Skin epidermis (tissue), 12 donors: ENCODE measurements at regions not wholly inside any gene's neighbourhood (a gene's known extent, or its start where the extent isn't known, plus 50 kb on each side); places are given as distances from the start of the nearest gene placed in this dataset.
"Not testable (repeated sequence)": the region's sequence is repeated elsewhere in the genome, so short reads cannot be mapped to it uniquely, and the experiment has no call there.

Source experiments
- H3K27ac ChIP-seq, 21 experiments: fragments of 200-600 bp; sonication (generic) in 11 of 21; one replicate each; pipeline ENCODE4 v1.5.0; 2020; ENCODE audit warnings: mild to moderate bottlenecking in 3 of 21, inconsistent platforms in 2 of 21, moderate library complexity in 2 of 21
- H3K4me3 ChIP-seq, 7 experiments: fragments of 200-600 bp; sonication (generic) in 2 of 7; one replicate each; pipeline ENCODE4 v1.5.0; 2020; ENCODE audit warnings: inconsistent platforms in 2 of 7, mild to moderate bottlenecking in 2 of 7, moderate library complexity in 1 of 7

DNA sequence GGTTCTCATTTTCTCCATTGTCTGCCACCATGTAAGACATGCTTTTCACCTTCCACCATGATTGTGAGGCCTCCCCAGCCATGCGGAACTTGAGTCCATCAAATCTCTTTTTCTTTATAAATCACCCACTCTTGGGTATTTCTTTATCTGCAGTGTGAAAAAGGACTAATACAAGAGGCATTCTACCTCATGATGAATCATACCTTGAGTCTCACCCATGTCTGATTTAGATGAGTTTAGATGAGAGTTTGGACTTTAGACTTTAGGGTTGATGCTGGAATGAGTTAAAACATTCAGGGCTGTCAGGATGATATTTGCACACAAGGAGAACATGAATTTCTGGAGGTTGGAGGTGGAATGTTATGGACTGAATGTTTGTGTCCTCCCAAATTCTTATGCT, 545.6 kb downstream of the C6orf118 start:
- Histone ChIP-seq H3K27ac (no peak overlapping the region), H3K4me3 (no peak overlapping the region)

DNA sequence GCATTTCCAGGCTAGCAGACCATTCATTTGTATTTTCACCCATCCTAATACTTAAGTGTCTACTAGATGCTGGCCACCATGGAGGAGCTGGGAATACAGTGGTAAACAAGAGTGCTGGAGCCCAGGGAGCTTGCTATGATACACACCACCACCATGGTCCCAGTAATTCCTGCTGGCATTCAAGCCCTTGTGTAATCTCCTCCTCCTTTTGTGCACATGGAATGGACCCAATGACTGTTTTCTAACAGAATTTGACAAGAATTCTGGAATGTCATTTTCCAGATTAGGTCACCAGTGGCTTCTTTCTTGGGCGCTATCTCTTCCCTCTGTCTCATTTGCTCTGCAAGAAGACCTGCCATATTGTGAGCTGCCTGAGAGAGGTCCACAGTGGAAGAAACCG, 552.0 kb downstream of the C6orf118 start:
- Histone ChIP-seq H3K27ac (no peak overlapping the region), H3K4me3 (no peak overlapping the region)

DNA sequence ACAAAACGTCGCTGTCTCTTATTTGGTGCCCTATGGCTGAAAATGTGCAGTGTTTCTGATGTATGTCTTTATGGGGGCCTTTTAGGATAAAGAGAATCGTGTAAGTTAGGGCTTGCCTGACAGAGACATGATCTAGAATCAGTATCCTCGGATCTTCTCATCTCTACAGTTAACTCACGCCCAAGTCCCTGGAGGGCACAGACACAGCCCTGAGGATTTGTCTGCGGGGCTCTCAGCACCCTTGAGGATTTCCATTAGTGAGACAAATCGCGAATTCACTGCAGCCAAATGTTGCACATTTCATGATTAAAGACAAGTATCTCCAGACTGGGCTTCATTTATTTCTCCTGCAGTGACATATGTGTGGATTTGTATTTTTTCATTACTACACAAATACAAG, 552.7 kb downstream of the C6orf118 start:
- Histone ChIP-seq H3K4me3 (no peak overlapping the region), H3K27ac (no peak overlapping the region)

DNA sequence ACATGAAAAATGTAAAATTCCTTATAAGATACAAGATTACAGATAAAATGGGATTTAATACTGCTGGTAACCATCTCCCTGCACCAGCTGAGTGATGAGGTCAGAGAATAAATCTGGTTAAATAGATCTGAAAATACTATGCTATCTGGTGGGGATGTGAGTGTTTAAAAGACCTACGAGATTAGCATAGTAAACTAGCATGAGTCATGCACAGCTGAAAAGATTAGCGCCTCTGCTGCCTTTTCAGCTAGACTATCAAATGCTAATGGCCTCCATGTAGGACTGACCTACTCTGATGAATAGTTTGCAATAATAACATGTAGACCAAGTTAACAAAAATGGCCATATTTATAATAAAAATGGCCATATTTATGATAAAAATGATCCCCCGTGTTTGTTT, 553.3 kb downstream of the C6orf118 start:
- H3K27ac ChIP-seq, result no peak overlapping the region

DNA sequence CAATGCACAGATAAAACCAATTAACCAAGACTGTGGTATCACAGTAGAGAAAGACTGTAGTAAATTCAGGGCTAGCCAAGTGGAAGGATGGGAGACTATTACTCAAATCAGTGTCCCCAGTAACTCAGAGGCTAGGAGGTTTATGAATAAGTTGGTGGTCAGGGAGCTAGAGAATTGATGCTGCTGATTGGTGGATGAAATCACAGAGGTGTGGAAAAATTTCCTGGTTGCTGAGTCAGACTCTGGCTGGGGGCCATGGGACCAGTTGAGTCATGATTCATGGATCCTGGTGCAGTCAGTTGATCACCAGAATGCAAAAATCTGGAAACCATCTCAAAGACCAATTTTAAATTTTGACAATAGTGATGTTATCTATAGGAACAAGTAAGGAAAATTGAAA, 555.9 kb downstream of the C6orf118 start:
- H3K4me3 ChIP-seq, result no peak overlapping the region
- H3K27ac ChIP-seq, result no peak overlapping the region

More for the DNA sequence above, 553.3 kb downstream of the C6orf118 start:
- no peak overlapping the region for H3K4me3 ChIP-seq

DNA sequence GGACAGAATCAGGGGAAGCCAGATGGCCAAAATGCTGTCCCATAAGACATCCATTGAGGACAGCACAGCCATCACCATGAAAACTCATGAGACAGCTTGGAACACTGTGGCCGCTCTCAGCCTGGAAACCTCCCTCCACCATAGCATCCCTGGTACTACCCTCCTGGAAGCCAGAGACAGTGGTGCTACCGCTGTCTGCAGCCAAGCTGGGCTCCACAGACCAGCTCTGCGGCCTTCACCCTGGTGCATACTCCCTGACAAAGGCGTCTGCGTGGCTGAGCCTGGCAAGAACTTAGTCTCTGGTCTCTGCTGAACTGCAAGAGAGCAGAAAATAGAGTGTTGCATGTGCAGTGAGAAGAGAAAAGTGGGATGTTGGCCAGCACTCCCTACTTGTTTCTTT, 558.0 kb downstream of the C6orf118 start:
- Histone ChIP-seq H3K27ac (no peak overlapping the region), H3K4me3 (no peak overlapping the region)

DNA sequence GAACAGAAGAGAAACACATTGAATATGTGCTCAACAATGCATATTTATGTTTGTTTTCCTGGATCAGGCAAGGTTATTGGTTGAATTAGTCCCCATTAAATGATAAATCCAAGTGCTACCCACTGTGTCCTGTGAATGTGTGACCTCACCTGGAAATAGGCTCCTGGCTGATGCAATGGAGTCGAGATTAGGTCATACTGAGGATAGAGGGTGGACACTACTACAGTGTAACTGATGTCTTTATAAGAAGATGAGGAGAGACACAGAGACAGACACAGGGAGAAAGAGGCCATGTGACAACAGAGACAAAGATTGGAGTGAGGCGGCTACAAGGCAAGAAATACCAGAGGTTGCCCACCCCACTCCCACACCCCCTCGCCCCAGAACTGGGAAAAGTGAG, 559.3 kb downstream of the C6orf118 start:
- Histone ChIP-seq H3K4me3 (no peak overlapping the region), H3K27ac (no peak overlapping the region)

DNA sequence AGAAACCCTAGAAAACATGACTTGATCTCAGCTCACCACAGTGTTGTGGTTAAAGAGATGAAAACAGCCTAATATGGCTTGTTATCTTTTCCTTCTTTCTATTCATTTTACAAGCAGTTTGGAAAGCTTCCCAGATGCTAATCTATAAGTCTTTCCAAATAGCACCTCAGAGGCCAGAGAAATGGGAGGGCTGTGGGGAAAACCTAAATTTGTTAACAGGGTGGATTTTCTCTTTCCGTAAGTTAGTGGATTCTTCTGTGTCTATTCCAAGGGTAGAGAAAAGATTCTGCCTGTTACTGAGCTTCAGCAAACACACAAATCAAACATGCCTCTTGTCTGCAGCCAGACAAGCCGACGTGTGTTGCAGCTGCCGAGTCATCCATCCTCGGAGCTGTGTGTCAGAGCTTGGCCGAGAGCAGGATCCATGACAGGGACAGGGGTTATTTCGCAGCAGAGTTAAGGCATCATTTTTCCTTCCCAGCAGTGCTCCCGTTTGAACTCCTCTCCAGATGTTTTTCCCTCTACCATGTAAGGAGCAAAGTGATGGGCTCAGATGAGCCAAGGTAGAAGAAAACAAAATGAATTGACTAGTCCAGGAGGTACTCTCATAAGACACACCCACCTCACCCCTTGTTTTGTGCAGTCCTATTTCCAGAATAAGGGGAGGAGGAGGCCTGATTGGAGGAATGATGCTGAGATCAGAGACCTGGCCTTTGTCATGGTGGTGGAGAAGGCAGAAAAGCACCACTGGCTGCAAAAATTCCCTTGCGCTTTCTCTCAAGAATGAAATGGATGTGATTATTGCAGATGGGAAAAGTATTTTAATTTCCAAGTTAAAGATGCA, 560.0 kb downstream of the C6orf118 start:
- Histone ChIP-seq H3K27ac (no peak overlapping the region), H3K4me3 (no peak overlapping the region)

DNA sequence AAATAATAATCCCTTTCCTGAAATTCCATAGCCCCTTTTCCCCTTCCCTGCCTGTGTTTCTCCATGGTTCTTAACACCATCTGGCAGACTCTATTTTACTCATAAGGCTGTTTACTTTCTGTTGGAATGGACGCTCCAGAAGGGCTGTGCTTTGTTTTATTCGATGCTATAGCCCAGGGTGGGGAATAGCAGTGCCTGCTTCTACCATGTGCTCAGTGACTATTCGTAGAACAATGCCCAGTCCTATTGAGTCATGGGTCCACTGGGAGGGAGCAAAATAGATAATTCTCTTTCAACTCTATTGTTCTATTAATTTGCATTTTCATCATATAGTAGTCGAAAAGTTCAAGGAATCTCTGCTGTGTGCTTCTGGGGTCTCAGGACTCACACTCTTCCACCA, 565.1 kb downstream of the C6orf118 start:
- no peak overlapping the region for H3K4me3 ChIP-seq
- H3K27ac ChIP-seq, result no peak overlapping the region

DNA sequence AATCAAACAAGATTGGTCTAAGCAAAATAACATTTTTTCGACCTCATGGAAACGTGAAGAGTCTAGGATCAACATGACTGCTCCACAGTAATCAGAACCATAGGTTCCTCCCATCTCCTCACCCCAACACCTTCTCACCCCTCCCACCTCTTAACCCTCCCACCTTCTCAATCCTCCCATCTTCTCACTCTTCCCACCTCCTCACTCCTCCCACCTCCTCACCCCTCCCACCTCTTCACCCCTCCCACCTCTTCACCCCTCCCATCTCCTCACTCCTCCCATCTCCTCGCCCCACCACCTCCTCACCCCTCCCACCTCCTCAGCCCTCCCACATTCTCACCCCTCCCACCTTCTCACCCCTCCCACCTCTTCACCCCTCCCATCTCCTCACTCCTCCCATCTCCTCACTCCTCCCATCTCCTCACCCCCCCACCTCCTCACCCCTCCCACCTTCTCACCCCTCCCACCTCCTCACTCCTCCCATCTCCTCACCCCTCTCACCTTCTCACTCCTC, 567.4 kb downstream of the C6orf118 start:
- Histone ChIP-seq H3K4me3 (no peak overlapping the region), H3K27ac (no peak overlapping the region)

DNA sequence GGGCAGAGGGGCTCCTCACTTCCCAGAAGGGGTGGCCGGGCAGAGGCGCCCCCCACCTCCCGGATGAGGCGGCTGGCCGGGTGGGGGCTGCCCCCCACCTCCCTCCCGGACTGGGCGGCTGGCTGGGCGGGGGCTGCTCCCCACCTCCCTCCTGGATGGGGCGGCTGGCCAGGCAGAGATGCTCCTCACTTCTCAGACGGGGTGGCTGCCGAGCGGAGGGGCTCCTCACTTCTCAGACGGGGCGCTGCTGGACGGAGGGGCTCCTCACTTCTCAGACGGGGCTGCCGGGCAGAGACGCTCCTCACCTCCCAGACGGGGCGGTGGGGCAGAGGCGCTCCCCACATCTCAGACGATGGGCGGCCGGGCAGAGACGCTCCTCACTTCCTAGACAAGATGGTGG, 573.3 kb downstream of the C6orf118 start:
- not testable (repeated sequence) for H3K27ac ChIP-seq, H3K4me3 ChIP-seq

DNA sequence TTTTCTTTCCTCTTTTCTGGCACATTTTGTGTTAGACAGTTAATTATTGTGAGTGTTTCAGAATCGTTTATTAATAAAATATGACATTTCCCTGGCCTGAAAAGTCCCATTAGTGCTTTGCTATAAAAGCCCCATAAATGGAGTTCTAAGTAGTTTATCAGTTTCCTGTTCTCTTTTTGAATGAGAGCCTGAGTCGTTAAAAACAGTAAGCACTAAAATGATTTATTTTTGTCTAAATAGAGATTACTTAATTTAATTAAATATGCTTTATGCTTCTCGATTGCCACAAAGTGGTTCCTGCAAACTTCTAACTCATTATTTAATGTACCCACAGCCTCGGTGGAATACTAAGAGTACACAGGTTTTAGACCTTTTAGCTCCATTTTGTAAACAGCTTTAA, 577.9 kb downstream of the C6orf118 start:
- no peak overlapping the region for H3K27ac ChIP-seq
- H3K4me3 ChIP-seq, result no peak overlapping the region

DNA sequence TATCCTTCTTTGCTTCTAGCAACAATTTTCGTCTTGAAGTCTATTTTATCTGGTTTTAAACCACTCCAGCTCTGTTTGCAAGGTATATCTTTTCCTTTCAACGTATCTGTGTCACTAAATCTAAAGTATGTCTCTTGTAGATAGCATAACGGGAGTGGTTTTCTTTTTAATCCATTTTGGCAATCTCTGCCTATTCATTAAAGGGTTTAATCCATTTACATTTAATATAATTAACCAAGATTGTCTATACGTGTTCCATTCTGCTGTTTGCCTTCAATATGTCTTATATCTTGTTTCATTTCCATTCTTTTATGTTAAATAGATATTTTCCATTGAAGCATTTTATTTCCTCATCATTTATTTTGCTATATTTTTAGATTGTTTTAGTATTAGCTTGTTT, 587.9 kb downstream of the C6orf118 start:
- Histone ChIP-seq H3K4me3 (no peak overlapping the region), H3K27ac (no peak overlapping the region)

DNA sequence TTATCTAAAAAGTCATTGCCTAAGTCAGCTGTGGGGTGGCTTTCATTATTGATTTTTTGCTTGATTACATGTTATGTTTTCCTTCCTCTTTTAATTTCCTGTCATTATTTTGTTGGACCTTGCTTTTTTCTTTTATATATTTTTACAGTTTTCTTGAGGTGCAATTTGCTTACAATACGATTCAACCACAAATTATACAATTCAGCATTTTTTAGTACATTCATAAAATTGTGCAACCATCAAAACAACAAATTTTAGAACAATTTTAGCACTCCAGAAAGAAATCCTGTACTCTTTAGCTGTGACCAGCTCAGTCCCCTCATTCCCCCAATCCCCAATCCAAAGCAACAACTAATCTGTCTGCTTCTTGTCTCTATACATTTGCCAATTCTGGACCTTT, 608.9 kb downstream of the C6orf118 start:
- Histone ChIP-seq H3K4me3 (no peak overlapping the region), H3K27ac (no peak overlapping the region)

DNA sequence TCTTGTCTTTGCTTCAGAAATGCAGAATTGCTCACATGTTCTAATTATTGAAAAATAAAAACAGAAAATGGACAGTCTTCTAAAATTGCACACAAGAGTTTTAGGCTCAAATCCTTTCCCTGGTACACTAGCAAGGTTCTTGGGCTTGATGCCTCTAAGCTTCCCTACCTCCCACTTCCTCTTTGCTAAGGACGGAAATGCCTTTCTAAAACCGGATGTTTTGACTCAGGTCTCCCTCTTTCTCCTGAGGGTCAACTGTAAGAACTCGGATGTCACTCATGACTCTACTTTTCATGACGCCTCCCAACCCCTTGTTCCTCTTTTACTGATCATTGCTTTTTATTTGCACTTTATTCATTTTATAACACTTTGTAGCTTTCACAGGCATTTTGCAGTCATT, 613.5 kb downstream of the C6orf118 start:
- no peak overlapping the region for H3K4me3 ChIP-seq

DNA sequence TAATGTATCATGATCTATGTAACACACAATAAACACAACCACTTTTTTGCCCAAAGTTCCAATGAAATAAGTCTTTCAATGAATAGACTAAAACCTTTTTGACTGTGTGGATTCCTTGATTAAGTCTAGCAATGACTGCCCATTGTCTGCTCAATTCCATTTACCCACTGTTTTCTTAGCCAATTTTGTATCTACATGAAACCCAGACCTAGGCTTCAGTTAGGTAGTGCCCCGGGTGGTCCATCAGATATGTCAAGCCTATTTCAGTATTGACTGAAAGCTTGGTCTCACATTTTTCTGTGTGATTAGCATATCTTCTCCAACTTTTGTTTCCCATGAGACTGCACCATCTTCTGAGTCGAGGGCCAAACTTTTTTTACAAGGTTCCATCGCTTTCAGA, 615.0 kb downstream of the C6orf118 start:
- no peak overlapping the region for H3K27ac ChIP-seq

More for the DNA sequence above, 613.5 kb downstream of the C6orf118 start:
- no peak overlapping the region for H3K27ac ChIP-seq

DNA sequence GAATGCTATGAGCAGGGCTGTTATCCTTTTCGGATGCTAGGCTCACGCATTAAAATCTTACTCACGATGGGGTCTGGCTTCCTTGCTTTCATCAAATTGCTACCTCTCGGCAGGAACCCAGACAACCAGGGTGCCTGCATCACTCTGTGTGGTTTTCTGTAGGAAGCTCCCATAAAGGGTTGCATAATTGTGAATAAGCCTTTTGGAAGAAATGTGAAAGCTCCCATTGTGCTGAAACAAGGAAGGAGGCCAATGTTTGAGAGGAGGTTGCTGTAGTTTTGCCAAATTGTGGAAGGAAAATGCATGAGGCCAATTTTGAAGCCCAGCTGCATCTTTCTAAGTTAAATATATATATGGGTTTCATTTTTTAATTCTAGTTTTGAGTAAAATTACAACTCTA, 615.5 kb downstream of the C6orf118 start:
- no peak overlapping the region for H3K27ac ChIP-seq
- no peak overlapping the region for H3K4me3 ChIP-seq

More for the DNA sequence above, 615.0 kb downstream of the C6orf118 start:
- H3K4me3 ChIP-seq, result no peak overlapping the region

DNA sequence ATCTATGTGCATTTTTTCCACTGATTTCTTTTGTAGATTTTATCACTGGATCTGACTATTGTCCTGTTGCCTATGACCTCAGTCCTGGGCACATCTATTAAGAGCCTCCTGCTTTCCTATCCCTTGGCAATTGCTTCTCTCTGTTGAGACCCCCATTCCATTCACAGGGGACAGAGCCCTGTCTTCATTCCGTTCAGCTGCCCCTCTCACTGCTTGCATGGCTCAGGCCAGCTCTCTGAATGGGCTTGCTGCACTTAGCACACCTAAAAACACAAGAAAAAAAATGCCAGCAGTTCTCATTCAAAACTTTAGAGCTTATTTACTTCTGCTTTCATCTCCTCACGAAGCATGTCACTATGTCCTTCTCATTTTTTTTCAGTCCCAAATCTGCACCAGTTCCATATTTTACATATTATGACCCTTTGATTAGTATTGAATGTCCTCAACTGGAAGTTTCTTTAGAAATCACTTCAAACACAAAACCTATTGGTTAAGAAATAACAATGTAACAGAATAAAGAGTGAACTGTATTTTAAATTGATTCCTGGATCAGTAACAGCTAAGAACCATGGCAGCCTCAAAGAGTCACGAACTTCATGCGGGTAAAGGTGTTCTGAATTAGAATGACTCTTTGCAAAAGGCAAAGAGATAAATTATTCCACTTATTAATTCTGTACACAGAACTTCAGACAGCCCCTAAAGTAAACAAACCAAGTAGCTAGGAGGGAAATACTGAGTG, 616.5 kb downstream of the C6orf118 start:
- Histone ChIP-seq H3K4me3 (no peak overlapping the region), H3K27ac (no peak overlapping the region)

DNA sequence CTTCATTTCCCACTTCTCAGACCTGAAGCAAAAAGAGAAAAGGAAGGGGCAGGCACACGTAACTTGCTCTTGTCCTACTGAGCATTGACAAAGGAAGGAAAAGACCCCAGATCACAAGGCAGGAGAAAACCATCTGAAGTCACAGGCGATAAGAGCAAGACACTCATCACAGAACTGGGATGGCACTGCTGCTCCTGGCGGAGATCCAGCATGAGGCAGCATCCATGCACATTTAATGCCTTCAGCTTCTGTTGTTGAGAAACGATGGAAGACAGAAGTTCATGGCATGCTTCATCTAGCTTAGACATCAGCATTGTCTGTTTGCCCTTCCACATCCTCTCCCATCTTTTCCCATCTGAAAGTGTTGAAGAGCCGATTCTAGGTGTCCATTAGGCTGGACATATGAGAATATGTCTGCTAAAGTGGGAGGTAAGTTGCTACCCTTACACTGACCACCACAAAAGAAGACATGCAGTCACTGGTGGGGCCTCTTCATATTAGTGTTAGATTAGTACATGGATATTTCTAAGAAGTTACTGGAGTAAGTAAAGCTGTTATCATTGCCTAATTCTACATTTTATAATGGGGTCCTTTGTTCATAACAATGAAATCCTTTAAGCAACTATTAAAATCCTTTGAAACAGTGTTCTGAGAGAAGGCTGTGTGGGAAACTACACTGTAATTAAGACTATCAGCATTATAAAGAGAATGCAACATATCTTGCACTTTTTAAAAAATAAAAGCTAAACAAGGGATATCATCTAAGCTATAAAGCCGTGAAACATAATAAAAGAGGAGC, 618.5 kb downstream of the C6orf118 start:
- H3K27ac ChIP-seq, result no peak overlapping the region
- no peak overlapping the region for H3K4me3 ChIP-seq

DNA sequence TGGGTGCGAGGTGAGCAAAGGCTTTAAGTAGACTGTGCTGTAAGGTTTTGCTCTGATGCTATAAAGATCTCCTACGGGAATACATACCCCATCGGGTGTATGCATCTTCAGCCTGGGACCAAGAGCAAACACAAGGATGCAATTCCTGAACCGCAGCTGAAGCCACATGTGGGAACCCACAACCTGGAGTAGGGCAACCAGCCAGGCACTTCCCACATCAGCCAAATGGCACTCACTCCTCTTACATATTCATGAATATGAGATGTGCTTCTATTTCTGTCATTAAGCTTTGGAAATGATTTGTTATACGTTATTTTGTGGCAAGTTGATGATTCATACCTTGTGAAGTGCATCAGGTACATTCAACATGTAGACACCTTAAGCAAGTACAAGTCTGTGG, 619.2 kb downstream of the C6orf118 start:
- Histone ChIP-seq H3K4me3 (no peak overlapping the region), H3K27ac (no peak overlapping the region)
